GM12878 (cell line): ENCODE measurements at regions not wholly inside any gene's neighbourhood (a gene's known extent, or its start where the extent isn't known, plus 50 kb on each side); places are given as distances from the start of the nearest gene placed in this dataset.

Experiments used
- ATAC-seq: fragments of 200-7000 bp; cut with Tn5 transposase; 3 replicates; pipeline ENCODE4 v1.9.1; 2020; ENCODE audit warnings: mild to moderate bottlenecking, moderate library complexity
- BruUV-seq: library from RNA; stranded (reverse); fragments of 400-500 nt; replicated peaks from 2 replicates; lab custom pipeline; 2021; lab: Mats Ljungman, UMichigan
- CTCF ChIA-PET: fragments of 300-600 bp; sonication (Branson Sonifier 250); formaldehyde crosslinking; extraction: SDS; loops from one replicate; lab custom pipeline; 2021; ENCODE audit warnings: inconsistent platforms; lab: Yijun Ruan, JAX
- POLR2A ChIA-PET: fragments of 350-600 bp; formaldehyde crosslinking; extraction: SDS; loops from one replicate; lab custom pipeline; 2021; ENCODE audit warnings: inconsistent platforms; lab: Charles Lee
- RAD21 ChIA-PET: fragments of 300-600 bp; sonication (Branson Sonifier 250); formaldehyde crosslinking; loops from one replicate; lab custom pipeline; 2023; ENCODE audit warnings: antibody characterized with exemption; ENCODE audit not compliant: unreplicated experiment; lab: Charles Lee
- SMC1A ChIA-PET: fragments of 300-600 bp; sonication (Branson Sonifier 250); formaldehyde crosslinking; loops from one replicate; lab custom pipeline; 2023; ENCODE audit not compliant: unreplicated experiment, uncharacterized antibody; lab: Charles Lee
- DNase-seq: peaks from one replicate; pipeline ENCODE4 v3.0.0-alpha.2; 2011; ENCODE audit warnings: low read depth, low spot score
- FAIRE-seq: peaks from 3 replicates; lab custom pipeline; 2011; peaks lifted over from hg19 to GRCh38; lab: Jason Lieb, UNC
- H2AFZ ChIP-seq: 2 replicates; pipeline ENCODE4 v1.6.0; 2011; ENCODE audit warnings: low read depth, low read length, control low read depth; ENCODE audit not compliant: control insufficient read depth
- H3K27ac ChIP-seq: 2 replicates; pipeline ENCODE4 v1.5.1; 2011; ENCODE audit warnings: control low read depth; ENCODE audit not compliant: control insufficient read depth, insufficient read depth
- H3K27me3 ChIP-seq, 2 experiments: replicated peaks in 1 of 2; 2 replicates each; pipeline versions ENCODE4 v1.6.0 to v1.6.1; 2011; ENCODE audit warnings: low read length in 1 of 2; ENCODE audit not compliant: control insufficient read depth in 2 of 2, insufficient read depth in 2 of 2
- H3K36me3 ChIP-seq, 2 experiments: 2 replicates each; pipeline ENCODE4 v1.5.1; 2011; ENCODE audit warnings: low read length in 1 of 2; ENCODE audit not compliant: control insufficient read depth in 2 of 2, insufficient read depth in 2 of 2
- H3K4me1 ChIP-seq: 2 replicates; pipeline ENCODE4 v1.6.1; 2011; ENCODE audit warnings: mild to moderate bottlenecking, low read length, moderate library complexity, mixed read lengths; ENCODE audit not compliant: control insufficient read depth, insufficient read depth
- H3K4me2 ChIP-seq: 2 replicates; pipeline ENCODE4 v1.6.0; 2011; ENCODE audit warnings: control low read depth; ENCODE audit not compliant: control insufficient read depth, insufficient read depth
- H3K4me3 ChIP-seq: fragments of 200-600 bp; sonication (generic); 2 replicates; pipeline ENCODE4 v1.5.1; 2016
- H3K79me2 ChIP-seq: 2 replicates; pipeline ENCODE4 v1.6.0; 2011; ENCODE audit warnings: low read length; ENCODE audit not compliant: control insufficient read depth, insufficient read depth
- H3K9ac ChIP-seq: 2 replicates; pipeline ENCODE4 v1.8.0; 2011; ENCODE audit warnings: low read length, control low read depth, mixed read lengths; ENCODE audit not compliant: control insufficient read depth, insufficient read depth
- H3K9me3 ChIP-seq: replicated peaks from 3 replicates; pipeline ENCODE4 v1.5.1; 2011; ENCODE audit warnings: mild to moderate bottlenecking, low read length; ENCODE audit not compliant: control insufficient read depth, insufficient read depth
- H4K20me1 ChIP-seq: 2 replicates; pipeline ENCODE4 v1.6.0; 2011; ENCODE audit not compliant: control insufficient read depth, insufficient read depth
- BCLAF1 ChIP-seq: fragments of 450-650 bp; IDR thresholded peaks from 2 replicates; pipeline ENCODE4 v1.6.1; 2017; ENCODE audit warnings: antibody characterized with exemption, mild to moderate bottlenecking, moderate library complexity
- CTCF ChIP-seq, 3 experiments: IDR thresholded peaks in 2 of 3; conservative IDR thresholded peaks in 1 of 3; 2 replicates each; pipeline ENCODE4 v1.5.1; 2011; ENCODE audit warnings: low read depth in 3 of 3, low read length in 3 of 3, mild to moderate bottlenecking in 3 of 3, control low read depth in 2 of 3, moderate library complexity in 2 of 3, inconsistent platforms in 1 of 3, mixed read lengths in 1 of 3; ENCODE audit not compliant: control insufficient read depth in 2 of 3, insufficient read depth in 1 of 3; ENCODE audit errors: extremely low read depth in 1 of 3
- NR2F1 ChIP-seq: fragments of 450-650 bp; conservative IDR thresholded peaks from 2 replicates; pipeline ENCODE4 v1.6.1; 2017; ENCODE audit warnings: mild to moderate bottlenecking
- PBX3 ChIP-seq: IDR thresholded peaks from 2 replicates; pipeline ENCODE4 v1.6.1; 2011; ENCODE audit warnings: mild to moderate bottlenecking, low read depth, low read length, moderate library complexity; ENCODE audit not compliant: insufficient replicate concordance
- RELA ChIP-seq: fragments of 450-650 bp; IDR thresholded peaks from 2 replicates; pipeline ENCODE4 v1.8.0; 2014; ENCODE audit warnings: borderline replicate concordance; ENCODE audit not compliant: partially characterized antibody
- SRF ChIP-seq, 2 experiments: IDR thresholded peaks; 2 replicates each; pipeline ENCODE4 v1.6.1; 2011; ENCODE audit warnings: low read depth in 2 of 2, low read length in 2 of 2, mild to moderate bottlenecking in 1 of 2, moderate library complexity in 1 of 2
- YY1 ChIP-seq: IDR thresholded peaks from 2 replicates; pipeline ENCODE4 v1.6.1; 2011; ENCODE audit warnings: low read depth, mild to moderate bottlenecking, low read length
- ZNF24 ChIP-seq: fragments of 450-650 bp; IDR thresholded peaks from 2 replicates; pipeline ENCODE4 v1.6.1; 2017; ENCODE audit warnings: antibody characterized with exemption, mild to moderate bottlenecking
- ZNF384 ChIP-seq: IDR thresholded peaks from 2 replicates; pipeline ENCODE4 v1.6.1; 2012; ENCODE audit warnings: low read depth, mild to moderate bottlenecking, low read length, improper control_type of control experiment, borderline replicate concordance
- ZNF687 ChIP-seq: fragments of 450-650 bp; IDR thresholded peaks from 2 replicates; pipeline ENCODE4 v1.6.1; 2017; ENCODE audit warnings: mild to moderate bottlenecking, moderate library complexity
- WGBS: methylation state at CpG from one replicate; pipeline ENCODE4 v1.1.6; 2016; ENCODE audit warnings: low lambda C conversion rate; ENCODE audit not compliant: insufficient replicate concordance, insufficient coverage; ENCODE audit errors: missing lambda C conversion rate; 5-methylcytosine and 5-hydroxymethylcytosine counted together
- in situ Hi-C: fragments of 300-500 bp; cut with MboI; formaldehyde crosslinking; loops from 9 replicates; pipeline ENCODE4 v1.14.3; 2018; ENCODE audit warnings: mixed read lengths
- intact Hi-C: fragments of 100-400 bp; cut with micrococcal nuclease; formaldehyde crosslinking; loops from one replicate; pipeline ENCODE4 v1.14.2; 2022; ENCODE audit not compliant: unreplicated experiment

GRCh38 chr9:102273952-102274351 is 535.5 kb upstream of the GRIN3A start:
- ChIA-PET RAD21 (no interaction called here), CTCF (no interaction called here), POLR2A (no interaction called here), SMC1A (interaction anchor here (1.1 kb wide), 1 partner anchor 10 kb away, joined by 5 read pairs; no protein-coding TSS in a partner anchor)
- WGBS = 0% methylated on average over 2 of the region's 2 CpGs
- FAIRE-seq = no peak
- Histone ChIP-seq H3K27me3 (no peaks in the 10 kb centered on the region), H3K4me1 (no peaks in the 10 kb centered on the region), H3K36me3 (no peaks in the 10 kb centered on the region), H2AFZ (no peak overlapping the region), H3K9me3 (no peaks in the 10 kb centered on the region), H3K79me2 (no peaks in the 10 kb centered on the region), H3K4me3 (no peak overlapping the region), H3K9ac (no peak overlapping the region), H4K20me1 (no peaks in the 10 kb centered on the region), H3K27ac (no peak overlapping the region), H3K4me2 (no peak overlapping the region)
- DNase-seq = no peak
- in situ Hi-C loops (no loop called here), intact Hi-C loops (no loop called here)
- no peak for ATAC-seq
- BruUV-seq = no TSS peak
- no peak for TF ChIP-seq BCLAF1
- TF ChIP-seq CTCF (IDR thresholded peaks at IDR 0.05 in 2 of 3, conservative IDR thresholded peaks at IDR 0.05 in 1 of 3; ENCODE audit: control insufficient read depth in 2 of 3, extremely low read depth in 1 of 3, insufficient read depth in 1 of 3, low read depth in 3 of 3, low read length in 3 of 3) = no peak
- TF ChIP-seq ZNF687 = no peak
- no peak for TF ChIP-seq PBX3
- no peak for TF ChIP-seq SRF (IDR thresholded peaks at IDR 0.05; ENCODE audit: low read depth in 2 of 2, low read length in 2 of 2)
- TF ChIP-seq YY1 = no peak
- TF ChIP-seq NR2F1 = no peak
- no peak for TF ChIP-seq ZNF384
- no peak for TF ChIP-seq RELA
- no peak for TF ChIP-seq ZNF24
